ENCODE measurements at regions not wholly inside any gene's neighbourhood (a gene's known extent, or its start where the extent isn't known, plus 50 kb on each side); places are given as distances from the start of the nearest gene placed in this dataset.
"Not testable (repeated sequence)": the region's sequence is repeated elsewhere in the genome, so short reads cannot be mapped to it uniquely, and the experiment has no call there.

DNA sequence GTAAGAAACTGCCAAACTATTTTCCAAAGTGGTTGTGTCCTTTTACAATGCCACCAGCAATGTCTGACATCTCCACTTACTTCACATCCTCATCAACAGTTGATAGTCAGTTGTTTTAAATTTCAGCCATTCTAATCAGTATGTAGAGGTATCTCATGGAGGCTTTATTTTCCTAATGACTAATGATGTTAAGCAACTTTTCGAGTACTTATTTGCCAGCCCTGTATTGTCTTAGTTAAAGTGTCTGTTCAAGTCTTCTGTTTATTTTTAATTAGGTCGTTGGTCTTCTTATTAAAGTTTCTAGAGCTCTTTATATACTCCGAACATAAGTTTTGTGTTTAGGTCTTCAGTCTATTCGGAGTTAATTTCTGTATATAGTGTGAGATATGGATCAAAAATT, 54.9 kb upstream of the NBPF12 start:
- not testable (repeated sequence) for H3K9me3 Mint-ChIP-seq (ENCODE audit: unreplicated experiment); H3K27ac Mint-ChIP-seq (ENCODE audit: unreplicated experiment); H3K4me1 Mint-ChIP-seq (ENCODE audit: low read depth, unreplicated experiment); H3K36me3 Mint-ChIP-seq (ENCODE audit: unreplicated experiment); H3K27me3 Mint-ChIP-seq (ENCODE audit: unreplicated experiment); H3K4me3 Mint-ChIP-seq (ENCODE audit: unreplicated experiment); DNase-seq

DNA sequence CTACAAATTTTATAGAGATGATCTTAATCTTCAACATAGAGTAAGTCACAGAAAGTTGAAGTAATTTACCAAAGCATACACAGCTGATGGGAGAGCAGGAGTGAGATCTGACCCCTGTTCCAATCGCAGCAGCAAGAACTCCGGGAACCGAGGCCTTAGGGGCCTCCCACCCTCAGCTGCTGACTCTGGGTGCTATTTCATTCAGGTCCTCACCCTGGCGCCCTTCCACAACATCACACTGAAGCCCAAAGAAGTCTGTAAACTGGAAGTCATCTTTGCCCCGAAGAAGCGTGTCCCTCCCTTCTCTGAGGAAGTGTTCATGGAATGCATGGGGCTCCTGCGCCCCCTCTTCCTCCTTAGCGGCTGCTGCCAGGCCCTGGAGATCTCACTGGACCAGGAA, 57.0 kb upstream of the NBPF12 start:
- not testable (repeated sequence) for H3K9me3 Mint-ChIP-seq (ENCODE audit: unreplicated experiment); H3K27ac Mint-ChIP-seq (ENCODE audit: unreplicated experiment); H3K27me3 Mint-ChIP-seq (ENCODE audit: unreplicated experiment); H3K4me3 Mint-ChIP-seq (ENCODE audit: unreplicated experiment); H3K4me1 Mint-ChIP-seq (ENCODE audit: low read depth, unreplicated experiment); H3K36me3 Mint-ChIP-seq (ENCODE audit: unreplicated experiment); DNase-seq

DNA sequence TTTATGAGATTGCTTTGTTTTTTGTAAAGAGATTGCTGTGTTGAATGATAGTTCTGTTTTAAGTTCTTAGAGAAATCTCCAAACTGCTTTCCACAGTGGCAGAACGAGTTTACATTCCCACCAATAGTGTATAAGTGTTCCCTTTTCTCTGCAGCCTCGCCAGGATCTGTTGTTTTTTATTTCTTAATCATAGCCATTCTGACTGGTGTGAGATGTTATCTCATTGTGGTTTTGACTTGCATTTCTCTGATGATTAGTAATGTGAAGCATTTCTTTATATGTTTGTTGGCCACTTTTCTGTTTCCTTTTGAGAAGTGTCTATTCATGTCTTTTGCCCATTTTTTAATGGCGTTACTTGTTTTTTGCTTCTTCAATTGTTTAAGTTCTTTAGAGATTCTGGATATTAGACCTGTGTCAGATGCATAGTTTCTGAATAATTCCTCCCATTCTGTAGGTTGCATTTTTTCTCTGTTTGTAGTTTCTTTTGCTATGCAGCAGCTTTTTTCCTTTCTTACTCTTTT, 74.3 kb upstream of the NBPF12 start:
- H3K4me1 Mint-ChIP-seq (ENCODE audit: low read depth, unreplicated experiment); H3K36me3 Mint-ChIP-seq (ENCODE audit: unreplicated experiment); H3K27me3 Mint-ChIP-seq (ENCODE audit: unreplicated experiment); H3K4me3 Mint-ChIP-seq (ENCODE audit: unreplicated experiment); DNase-seq; H3K27ac Mint-ChIP-seq (ENCODE audit: unreplicated experiment); H3K9me3 Mint-ChIP-seq (ENCODE audit: unreplicated experiment): not testable (repeated sequence)

DNA sequence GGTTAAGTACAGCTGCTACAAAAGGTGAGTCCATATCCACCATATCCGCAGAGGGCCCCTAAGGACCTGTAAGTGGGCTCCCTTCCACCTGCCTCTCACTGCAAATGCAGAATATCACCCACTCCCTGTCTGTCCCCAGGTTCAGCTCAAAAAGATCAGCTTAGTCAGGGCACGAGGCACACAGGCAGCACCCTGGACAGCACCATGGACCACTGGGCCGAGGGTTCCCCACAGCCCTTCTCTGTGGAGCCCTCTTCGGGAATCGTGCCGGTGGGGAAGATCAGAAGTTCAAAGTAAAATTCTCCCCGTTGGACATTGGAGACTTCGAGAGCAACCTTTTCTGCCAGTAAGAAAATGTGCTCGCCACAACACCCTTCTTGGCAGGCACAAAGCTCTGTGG, 85.0 kb upstream of the NBPF12 start:
- H3K4me1 Mint-ChIP-seq (ENCODE audit: low read depth, unreplicated experiment); DNase-seq; H3K27me3 Mint-ChIP-seq (ENCODE audit: unreplicated experiment); H3K4me3 Mint-ChIP-seq (ENCODE audit: unreplicated experiment); H3K9me3 Mint-ChIP-seq (ENCODE audit: unreplicated experiment); H3K27ac Mint-ChIP-seq (ENCODE audit: unreplicated experiment); H3K36me3 Mint-ChIP-seq (ENCODE audit: unreplicated experiment): not testable (repeated sequence)

DNA sequence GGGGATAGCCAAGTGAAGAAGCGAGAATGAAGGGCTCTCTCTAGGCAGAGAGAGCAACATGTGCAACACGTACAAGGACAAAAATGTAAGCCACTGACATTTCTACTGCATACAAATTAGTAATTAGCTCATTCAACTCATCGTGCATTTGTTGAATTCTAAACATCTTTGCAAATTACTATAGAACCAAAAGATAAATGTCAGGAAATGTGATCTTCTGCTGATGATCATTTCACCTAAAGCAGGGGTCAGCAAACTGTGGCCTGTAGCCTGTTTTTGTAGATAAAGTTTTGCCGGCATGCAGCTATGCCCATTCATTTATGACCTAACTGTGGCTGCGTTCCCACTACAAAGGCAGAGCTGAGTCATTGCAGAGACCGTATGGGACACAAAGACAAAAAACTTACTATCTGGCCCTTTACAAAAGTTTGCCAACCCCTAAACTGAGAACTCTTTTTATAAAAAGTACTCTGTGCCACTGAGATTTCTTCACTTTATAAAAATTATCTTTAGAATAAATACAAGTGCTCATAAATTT, 87.7 kb upstream of the NBPF12 start:
- H3K9me3 Mint-ChIP-seq (ENCODE audit: unreplicated experiment); H3K36me3 Mint-ChIP-seq (ENCODE audit: unreplicated experiment); H3K27ac Mint-ChIP-seq (ENCODE audit: unreplicated experiment); H3K27me3 Mint-ChIP-seq (ENCODE audit: unreplicated experiment); H3K4me1 Mint-ChIP-seq (ENCODE audit: low read depth, unreplicated experiment); DNase-seq; H3K4me3 Mint-ChIP-seq (ENCODE audit: unreplicated experiment): not testable (repeated sequence)

DNA sequence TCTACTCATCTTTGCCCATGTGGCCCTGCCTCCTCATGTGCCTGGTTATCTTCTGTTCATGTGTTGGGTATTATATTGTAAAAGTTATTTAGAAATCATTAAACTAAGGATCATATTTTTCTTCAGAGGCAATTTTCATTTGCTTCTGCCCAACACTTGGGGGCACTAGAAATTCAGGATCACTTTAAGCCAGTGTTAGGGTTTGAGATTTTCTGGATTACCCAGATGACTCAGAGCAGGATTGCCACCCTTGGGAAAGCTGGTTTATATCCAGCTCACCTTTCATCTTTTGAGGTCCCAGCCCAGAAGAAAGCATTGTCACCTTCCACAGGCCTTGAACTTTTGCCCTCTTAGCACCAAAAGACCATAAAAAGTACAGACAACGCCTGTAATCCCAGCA, 99.4 kb upstream of the NBPF12 start:
- not testable (repeated sequence) for DNase-seq; H3K9me3 Mint-ChIP-seq (ENCODE audit: unreplicated experiment); H3K4me3 Mint-ChIP-seq (ENCODE audit: unreplicated experiment); H3K27ac Mint-ChIP-seq (ENCODE audit: unreplicated experiment); H3K27me3 Mint-ChIP-seq (ENCODE audit: unreplicated experiment); H3K4me1 Mint-ChIP-seq (ENCODE audit: low read depth, unreplicated experiment); H3K36me3 Mint-ChIP-seq (ENCODE audit: unreplicated experiment)

DNA sequence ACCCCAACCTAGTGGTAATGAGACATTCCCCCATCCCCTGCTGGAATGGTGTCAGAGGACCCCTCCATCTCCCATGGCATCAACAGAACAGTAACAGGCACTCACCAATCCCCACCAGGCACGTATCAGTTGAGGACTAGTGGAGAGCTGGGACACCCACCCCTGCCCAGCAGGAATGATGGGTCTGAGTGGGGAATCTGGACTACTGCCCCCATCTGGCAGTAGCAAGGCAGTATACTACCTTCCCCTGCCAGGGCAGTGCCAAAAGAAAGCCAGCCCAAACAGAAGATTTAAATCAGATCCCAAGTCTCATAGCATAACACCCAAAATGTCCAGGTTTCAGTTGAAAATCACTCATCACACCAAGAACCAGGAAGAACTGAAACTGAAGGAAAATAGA, 111.2 kb upstream of the NBPF12 start:
- H3K36me3 Mint-ChIP-seq (ENCODE audit: unreplicated experiment); H3K27ac Mint-ChIP-seq (ENCODE audit: unreplicated experiment); DNase-seq; H3K9me3 Mint-ChIP-seq (ENCODE audit: unreplicated experiment); H3K4me1 Mint-ChIP-seq (ENCODE audit: low read depth, unreplicated experiment); H3K27me3 Mint-ChIP-seq (ENCODE audit: unreplicated experiment); H3K4me3 Mint-ChIP-seq (ENCODE audit: unreplicated experiment): not testable (repeated sequence)

DNA sequence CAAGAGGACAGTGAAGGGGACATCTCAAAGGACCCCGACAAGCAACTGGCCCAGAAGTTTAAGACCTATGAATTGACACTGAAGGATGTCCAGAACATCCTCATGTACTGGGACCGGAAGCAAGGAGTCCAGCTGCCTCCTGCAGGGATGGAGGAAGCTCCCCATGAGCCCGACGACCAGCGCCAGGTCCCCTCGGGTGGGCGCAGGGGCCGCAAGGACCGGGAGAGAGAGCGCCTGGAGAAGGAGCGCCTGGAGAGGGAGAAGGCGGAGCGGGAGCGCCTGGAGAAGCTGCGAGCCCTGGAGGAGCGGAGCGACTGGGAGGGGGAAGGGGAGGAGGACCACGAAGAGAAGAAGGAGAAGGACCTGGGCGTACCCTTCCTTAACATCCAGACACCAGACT, 143.9 kb upstream of the NBPF12 start:
- not testable (repeated sequence) for H3K4me3 Mint-ChIP-seq (ENCODE audit: unreplicated experiment); DNase-seq; H3K9me3 Mint-ChIP-seq (ENCODE audit: unreplicated experiment); H3K4me1 Mint-ChIP-seq (ENCODE audit: low read depth, unreplicated experiment); H3K27ac Mint-ChIP-seq (ENCODE audit: unreplicated experiment); H3K27me3 Mint-ChIP-seq (ENCODE audit: unreplicated experiment); H3K36me3 Mint-ChIP-seq (ENCODE audit: unreplicated experiment)

DNA sequence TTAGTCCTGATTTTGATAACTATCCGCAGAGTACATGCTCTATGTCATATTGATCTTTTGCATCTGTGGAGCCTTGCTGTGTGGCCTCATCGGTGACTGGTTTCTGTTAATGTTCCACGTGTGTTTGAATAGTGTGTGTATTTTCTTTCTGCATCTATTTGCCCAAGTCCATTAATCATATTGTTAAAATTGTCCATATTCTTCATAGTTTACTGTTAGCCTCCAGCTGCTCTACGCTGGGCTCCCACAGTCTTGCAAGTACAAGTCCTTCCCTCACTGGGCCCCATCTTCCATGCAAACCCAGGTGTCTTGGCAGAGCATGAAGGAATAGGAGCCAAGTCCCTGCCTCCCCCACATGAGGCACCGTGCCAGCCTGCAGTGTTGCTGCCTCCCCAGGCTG, 145.4 kb upstream of the NBPF12 start:
- H3K27me3 Mint-ChIP-seq (ENCODE audit: unreplicated experiment); H3K9me3 Mint-ChIP-seq (ENCODE audit: unreplicated experiment); H3K4me3 Mint-ChIP-seq (ENCODE audit: unreplicated experiment); H3K36me3 Mint-ChIP-seq (ENCODE audit: unreplicated experiment); DNase-seq; H3K4me1 Mint-ChIP-seq (ENCODE audit: low read depth, unreplicated experiment); H3K27ac Mint-ChIP-seq (ENCODE audit: unreplicated experiment): not testable (repeated sequence)

DNA sequence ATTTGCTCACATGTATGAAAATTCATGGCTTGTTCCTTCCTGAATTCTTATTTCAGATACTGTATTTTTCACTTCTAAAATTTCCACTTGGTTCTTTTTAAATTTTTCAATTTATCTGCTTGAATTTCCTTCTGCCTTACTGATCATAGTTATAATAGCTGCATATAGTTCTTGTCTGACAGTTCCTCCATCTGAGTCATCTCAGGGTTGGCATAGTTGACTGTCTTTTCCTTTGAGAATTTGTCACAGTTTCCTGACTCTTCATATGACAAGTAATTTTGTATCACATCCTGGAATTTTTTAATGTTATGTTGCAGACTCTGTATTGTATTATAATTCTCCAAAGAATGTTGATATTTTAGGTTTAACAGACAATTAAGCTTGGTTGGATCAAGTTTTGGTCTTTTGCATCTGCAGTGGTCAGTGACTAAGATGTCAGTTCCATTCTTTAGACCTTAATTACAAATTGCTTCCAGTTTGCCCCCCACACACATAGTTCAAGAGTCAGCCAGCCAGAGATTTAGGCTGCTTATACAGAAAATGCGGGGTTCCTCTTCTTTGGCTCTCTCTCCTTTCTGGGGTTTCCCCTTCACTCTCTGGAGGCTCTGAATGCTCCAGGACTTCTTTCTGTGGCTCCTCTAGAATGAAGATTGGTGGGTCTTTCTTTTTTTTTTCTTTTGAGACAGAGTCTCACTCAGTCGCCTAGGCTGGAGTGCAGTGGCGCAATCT, 153.7 kb upstream of the NBPF12 start:
- H3K9me3 Mint-ChIP-seq (ENCODE audit: unreplicated experiment); H3K36me3 Mint-ChIP-seq (ENCODE audit: unreplicated experiment); H3K4me1 Mint-ChIP-seq (ENCODE audit: low read depth, unreplicated experiment); DNase-seq; H3K4me3 Mint-ChIP-seq (ENCODE audit: unreplicated experiment); H3K27ac Mint-ChIP-seq (ENCODE audit: unreplicated experiment); H3K27me3 Mint-ChIP-seq (ENCODE audit: unreplicated experiment): not testable (repeated sequence)

DNA sequence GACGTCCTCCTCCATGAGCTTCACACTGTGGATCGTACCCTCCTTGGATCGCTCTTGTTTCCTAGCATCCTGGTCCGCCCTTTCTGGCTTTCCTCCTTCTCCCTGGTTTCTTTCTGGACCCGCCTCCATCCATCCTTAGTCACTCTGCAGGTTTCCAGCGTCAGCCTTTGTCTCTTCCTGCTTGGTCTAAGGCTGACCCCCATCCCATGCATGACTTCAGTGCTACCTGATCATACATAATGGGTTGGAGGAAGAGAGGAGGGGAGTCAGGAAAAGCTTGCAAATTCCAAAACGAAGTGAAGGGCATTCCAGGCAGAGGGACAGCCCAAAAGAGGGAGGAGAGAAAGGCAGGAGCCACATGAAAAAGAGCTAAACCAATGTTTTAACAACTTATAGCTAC, 156.9 kb upstream of the NBPF12 start:
- H3K36me3 Mint-ChIP-seq (ENCODE audit: unreplicated experiment); H3K4me3 Mint-ChIP-seq (ENCODE audit: unreplicated experiment); H3K27me3 Mint-ChIP-seq (ENCODE audit: unreplicated experiment); H3K27ac Mint-ChIP-seq (ENCODE audit: unreplicated experiment); H3K4me1 Mint-ChIP-seq (ENCODE audit: low read depth, unreplicated experiment); DNase-seq; H3K9me3 Mint-ChIP-seq (ENCODE audit: unreplicated experiment): not testable (repeated sequence)

DNA sequence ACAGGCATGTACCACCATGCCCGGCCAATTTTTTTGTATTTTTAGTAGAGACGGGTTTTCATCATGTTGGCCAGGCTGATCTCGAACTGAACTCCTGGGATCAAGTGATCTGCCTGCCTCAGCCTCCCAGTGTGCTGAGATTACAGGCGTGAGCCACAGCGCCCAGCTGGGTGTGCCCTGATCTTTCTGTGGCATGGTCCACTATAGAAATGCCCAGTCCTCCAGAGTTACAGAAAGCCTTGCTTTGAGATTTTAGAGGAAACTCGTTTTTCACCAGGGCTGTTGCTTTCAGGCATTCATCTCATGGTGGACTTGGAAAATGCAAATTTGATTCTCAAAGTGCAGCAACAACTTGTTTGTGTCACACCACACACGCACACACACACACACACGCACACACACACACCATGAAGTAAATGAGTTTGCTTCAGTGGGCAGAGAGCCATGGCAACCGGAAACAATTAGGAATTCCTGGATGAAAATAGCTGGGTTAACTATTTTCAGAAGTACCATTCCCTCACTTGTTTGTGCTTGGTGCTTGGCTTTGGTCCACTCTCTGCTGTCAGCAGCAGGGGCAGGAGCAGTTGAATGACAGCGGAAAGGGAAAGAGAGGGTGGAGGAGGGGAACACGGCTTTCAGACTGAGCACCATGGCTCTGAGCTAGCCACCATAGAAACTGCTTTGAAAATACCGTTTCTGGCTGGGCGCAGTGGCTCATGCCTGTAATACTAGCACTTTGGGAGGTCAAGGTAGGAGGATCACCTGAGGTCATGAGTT, 160.1 kb upstream of the NBPF12 start:
- not testable (repeated sequence) for H3K4me1 Mint-ChIP-seq (ENCODE audit: low read depth, unreplicated experiment); H3K4me3 Mint-ChIP-seq (ENCODE audit: unreplicated experiment); H3K36me3 Mint-ChIP-seq (ENCODE audit: unreplicated experiment); DNase-seq; H3K27ac Mint-ChIP-seq (ENCODE audit: unreplicated experiment); H3K9me3 Mint-ChIP-seq (ENCODE audit: unreplicated experiment); H3K27me3 Mint-ChIP-seq (ENCODE audit: unreplicated experiment)

Measured in glutamatergic neuron (in vitro differentiated cells).